ENCODE measurements at regions not wholly inside any gene's neighbourhood (a gene's known extent, or its start where the extent isn't known, plus 50 kb on each side); places are given as distances from the start of the nearest gene placed in this dataset.

- CTCF ChIA-PET, result no interaction called here
- H3K4me1 Mint-ChIP-seq, result no peaks in the 10 kb centered on the region
Measured at GRCh38 chr15:81473177-81473576, 99.2 kb upstream of the TMC3 start.

GRCh38 chr15:81471151-81471550, 97.1 kb upstream of the TMC3 start:
- H3K27ac Mint-ChIP-seq, result no peak overlapping the region
- H3K27me3 Mint-ChIP-seq, result peaks cover 22% of the 10 kb centered on the region
- H3K36me3 Mint-ChIP-seq, result no peaks in the 10 kb centered on the region
- H3K9me3 Mint-ChIP-seq, result peaks cover 3% of the 10 kb centered on the region
- H3K4me3 Mint-ChIP-seq, result no peak overlapping the region
- DNase-seq, result no peak
- no peaks in the 10 kb centered on the region for H3K4me1 Mint-ChIP-seq
- CTCF ChIA-PET, result interaction anchor here (0.7 kb wide), 1 partner anchor 10 kb away, joined by 4 read pairs; no protein-coding TSS in a partner anchor

More at GRCh38 chr15:81473177-81473576, 99.2 kb upstream of the TMC3 start:
- Mint-ChIP-seq H3K27me3 (peaks cover 14% of the 10 kb centered on the region), H3K27ac (no peak overlapping the region), H3K4me3 (no peak overlapping the region), H3K9me3 (no peaks in the 10 kb centered on the region), H3K36me3 (no peaks in the 10 kb centered on the region)
- no peak for DNase-seq

GRCh38 chr15:81469154-81469553, 95.1 kb upstream of the TMC3 start:
- no peak overlapping the region for H3K4me3 Mint-ChIP-seq
- CTCF ChIA-PET, result interaction anchor here (1.4 kb wide), 1 partner anchor 12 kb away, joined by 3 read pairs; no protein-coding TSS in a partner anchor
- H3K9me3 Mint-ChIP-seq, result peaks cover 14% of the 10 kb centered on the region
- DNase-seq, result no peak
- no peak overlapping the region for H3K27ac Mint-ChIP-seq
- H3K36me3 Mint-ChIP-seq, result no peaks in the 10 kb centered on the region
- H3K27me3 Mint-ChIP-seq, result peaks cover 29% of the 10 kb centered on the region
- no peaks in the 10 kb centered on the region for H3K4me1 Mint-ChIP-seq

GRCh38 chr15:81466741-81467140, 92.7 kb upstream of the TMC3 start:
- no peak overlapping the region for H3K4me3 Mint-ChIP-seq
- H3K4me1 Mint-ChIP-seq, result no peaks in the 10 kb centered on the region
- peaks cover 25% of the 10 kb centered on the region for H3K27me3 Mint-ChIP-seq
- CTCF ChIA-PET, result interaction anchor here (1.1 kb wide), 1 partner anchor 14 kb away, joined by 5 read pairs; no protein-coding TSS in a partner anchor
- peaks cover 14% of the 10 kb centered on the region for H3K9me3 Mint-ChIP-seq
- H3K27ac Mint-ChIP-seq, result no peak overlapping the region
- no peak for DNase-seq
- H3K36me3 Mint-ChIP-seq, result no peaks in the 10 kb centered on the region

GRCh38 chr15:81454024-81454423, 80.0 kb upstream of the TMC3 start:
- CTCF ChIA-PET, result no interaction called here
- Mint-ChIP-seq H3K9me3 (peaks cover 6% of the 10 kb centered on the region), H3K36me3 (no peaks in the 10 kb centered on the region), H3K27me3 (peaks cover 14% of the 10 kb centered on the region), H3K4me1 (peaks cover 14% of the 10 kb centered on the region), H3K27ac (no peak overlapping the region), H3K4me3 (no peak overlapping the region)
- DNase-seq, result no peak

- H3K4me1 Mint-ChIP-seq, result no peaks in the 10 kb centered on the region
- peaks cover 5% of the 10 kb centered on the region for H3K27me3 Mint-ChIP-seq
- no peaks in the 10 kb centered on the region for H3K36me3 Mint-ChIP-seq
- CTCF ChIA-PET, result interaction anchor here (1.1 kb wide), 1 partner anchor 176 kb away, joined by 3 read pairs; no protein-coding TSS in a partner anchor
- no peak overlapping the region for H3K4me3 Mint-ChIP-seq
- no peak for DNase-seq
- no peaks in the 10 kb centered on the region for H3K9me3 Mint-ChIP-seq
- no peak overlapping the region for H3K27ac Mint-ChIP-seq
Measured at GRCh38 chr15:81450721-81451120, 76.7 kb upstream of the TMC3 start.

GRCh38 chr15:81449836-81450474, 75.9 kb upstream of the TMC3 start:
- H3K4me3 Mint-ChIP-seq, result no peak overlapping the region
- H3K27ac Mint-ChIP-seq, result no peak overlapping the region
- peaks cover 2% of the 10 kb centered on the region for H3K9me3 Mint-ChIP-seq
- no peaks in the 10 kb centered on the region for H3K36me3 Mint-ChIP-seq
- H3K4me1 Mint-ChIP-seq, result no peaks in the 10 kb centered on the region
- no peak for DNase-seq
- CTCF ChIA-PET, result interaction anchor here (1.3 kb wide), 1 partner anchor 39 kb away, joined by 3 read pairs; no protein-coding TSS in a partner anchor
- peaks cover 5% of the 10 kb centered on the region for H3K27me3 Mint-ChIP-seq

GRCh38 chr15:81443040-81443820, 69.2 kb upstream of the TMC3 start:
- Mint-ChIP-seq H3K27ac (no peak overlapping the region), H3K9me3 (peaks cover 2% of the 10 kb centered on the region), H3K27me3 (peaks cover 5% of the 10 kb centered on the region), H3K36me3 (no peaks in the 10 kb centered on the region), H3K4me1 (no peaks in the 10 kb centered on the region), H3K4me3 (no peak overlapping the region)
- CTCF ChIA-PET, result no interaction called here
- DNase-seq, result no peak

- H3K27ac Mint-ChIP-seq, result no peak overlapping the region
- no peaks in the 10 kb centered on the region for H3K4me1 Mint-ChIP-seq
- peaks cover 2% of the 10 kb centered on the region for H3K9me3 Mint-ChIP-seq
- no peak overlapping the region for H3K4me3 Mint-ChIP-seq
- no peaks in the 10 kb centered on the region for H3K36me3 Mint-ChIP-seq
- CTCF ChIA-PET, result no interaction called here
- DNase-seq, result no peak
- H3K27me3 Mint-ChIP-seq, result peaks cover 5% of the 10 kb centered on the region
Measured at GRCh38 chr15:81442454-81442853, 68.4 kb upstream of the TMC3 start.

- Mint-ChIP-seq H3K4me1 (no peaks in the 10 kb centered on the region), H3K9me3 (no peaks in the 10 kb centered on the region), H3K27me3 (no peaks in the 10 kb centered on the region), H3K4me3 (no peak overlapping the region), H3K27ac (no peak overlapping the region), H3K36me3 (no peaks in the 10 kb centered on the region)
- CTCF ChIA-PET, result interaction anchor here (1.3 kb wide), 1 partner anchor 169 kb away, joined by 3 read pairs; no protein-coding TSS in a partner anchor
- no peak for DNase-seq
Measured at GRCh38 chr15:81434851-81435250, 60.8 kb upstream of the TMC3 start.

GRCh38 chr15:81433462-81433861, 59.4 kb upstream of the TMC3 start:
- H3K27me3 Mint-ChIP-seq, result no peaks in the 10 kb centered on the region

GRCh38 chr15:81432179-81432578, 58.2 kb upstream of the TMC3 start:
- CTCF ChIA-PET, result no interaction called here
- H3K27me3 Mint-ChIP-seq, result peaks cover 4% of the 10 kb centered on the region

More at GRCh38 chr15:81433462-81433861, 59.4 kb upstream of the TMC3 start:
- Mint-ChIP-seq H3K4me1 (no peaks in the 10 kb centered on the region), H3K4me3 (no peak overlapping the region), H3K9me3 (no peaks in the 10 kb centered on the region), H3K36me3 (no peaks in the 10 kb centered on the region), H3K27ac (no peak overlapping the region)
- DNase-seq, result no peak
- CTCF ChIA-PET, result interaction anchor here (0.9 kb wide), 1 partner anchor 48 kb away, joined by 3 read pairs; no protein-coding TSS in a partner anchor

GRCh38 chr15:81427176-81427575, 53.2 kb upstream of the TMC3 start:
- no peak overlapping the region for H3K27ac Mint-ChIP-seq
- no peak overlapping the region for H3K4me3 Mint-ChIP-seq
- CTCF ChIA-PET, result no interaction called here
- H3K27me3 Mint-ChIP-seq, result peaks cover 4% of the 10 kb centered on the region
- DNase-seq, result no peak
- H3K36me3 Mint-ChIP-seq, result no peaks in the 10 kb centered on the region
- no peaks in the 10 kb centered on the region for H3K4me1 Mint-ChIP-seq
- no peaks in the 10 kb centered on the region for H3K9me3 Mint-ChIP-seq

More at GRCh38 chr15:81432179-81432578, 58.2 kb upstream of the TMC3 start:
- DNase-seq, result no peak
- Mint-ChIP-seq H3K36me3 (no peaks in the 10 kb centered on the region), H3K27ac (no peak overlapping the region), H3K4me3 (no peak overlapping the region), H3K9me3 (no peaks in the 10 kb centered on the region), H3K4me1 (no peaks in the 10 kb centered on the region)

- H3K4me1 Mint-ChIP-seq, result no peaks in the 10 kb centered on the region
- DNase-seq, result no peak
- no peaks in the 10 kb centered on the region for H3K9me3 Mint-ChIP-seq
- H3K27me3 Mint-ChIP-seq, result peaks cover 5% of the 10 kb centered on the region
- no peak overlapping the region for H3K27ac Mint-ChIP-seq
- CTCF ChIA-PET, result no interaction called here
- no peak overlapping the region for H3K4me3 Mint-ChIP-seq
- H3K36me3 Mint-ChIP-seq, result no peaks in the 10 kb centered on the region
Measured at GRCh38 chr15:81425905-81426304, 51.9 kb upstream of the TMC3 start.

Data from activated naive CD4-positive, alpha-beta T cell treated with anti-CD3 and anti-CD28 coated beads, Interleukin-2, amount 10 ng/mL, durations not matched to agents 7 days and 5 days (primary cell).